Naive thymus-derived CD8-positive, alpha-beta T cell (primary cell): ENCODE measurements at regions not wholly inside any gene's neighbourhood (a gene's known extent, or its start where the extent isn't known, plus 50 kb on each side); places are given as distances from the start of the nearest gene placed in this dataset.

Experiments
- ATAC-seq, 2 donors: fragments of 150-1000 bp; cut with Tn5 transposase in 1 of 2; sonication (Bioruptor Pico), chemical (Tn5 transposase) in 1 of 2; 1 replicate in 1 of 2; 2 replicates in 1 of 2; pipeline ENCODE4 v1.10.0; 2021; ENCODE audit warnings: mild to moderate bottlenecking in 2 of 2, moderate library complexity in 2 of 2
- POLR2A ChIA-PET: fragments of 350-600 bp; sonication (Branson Sonifier 250); formaldehyde crosslinking; loops from one replicate; lab custom pipeline; 2021; ENCODE audit warnings: antibody characterized with exemption; lab: Charles Lee
- DNase-seq, 10 donors: peaks; one replicate each; pipeline versions ENCODE4 v3.0.0 to v3.0.0-alpha.2; 2020 to 2022
- H3K27ac Mint-ChIP-seq, 10 donors: one replicate each; pipeline ENCODE4 v1.8.0; 2020 to 2022; ENCODE audit warnings: mild to moderate bottlenecking in 10 of 10, mixed read lengths in 10 of 10, moderate library complexity in 4 of 10, inconsistent platforms in 1 of 10
- H3K27me3 Mint-ChIP-seq, 5 donors: one replicate each; pipeline ENCODE4 v1.8.0; 2021 to 2022; ENCODE audit warnings: mixed read lengths in 5 of 5
- H3K36me3 Mint-ChIP-seq, 3 donors: one replicate each; pipeline ENCODE4 v1.8.0; 2020 to 2022; ENCODE audit warnings: mixed read lengths in 3 of 3, mild to moderate bottlenecking in 2 of 3, inconsistent platforms in 1 of 3
- H3K4me1 Mint-ChIP-seq, 4 donors: one replicate each; pipeline ENCODE4 v1.8.0; 2021 to 2022; ENCODE audit warnings: mixed read lengths in 4 of 4
- H3K4me3 Mint-ChIP-seq, 10 donors: one replicate each; pipeline ENCODE4 v1.8.0; 2020 to 2022; ENCODE audit warnings: mild to moderate bottlenecking in 10 of 10, mixed read lengths in 10 of 10, moderate library complexity in 6 of 10, inconsistent platforms in 1 of 10
- H3K9me3 Mint-ChIP-seq, 9 donors: one replicate each; pipeline ENCODE4 v1.8.0; 2020 to 2022; ENCODE audit warnings: mixed read lengths in 9 of 9, mild to moderate bottlenecking in 3 of 9, inconsistent platforms in 1 of 9, moderate library complexity in 1 of 9

GRCh38 chr13:64314331-64314730, 2898.7 kb upstream of the PCDH20 start:
- Mint-ChIP-seq H3K4me3 (no peak overlapping the region), H3K4me1 (no peaks in the 10 kb centered on the region), H3K27me3 (no peaks in the 10 kb centered on the region), H3K36me3 (no peaks in the 10 kb centered on the region), H3K27ac (no peak overlapping the region), H3K9me3 (peaks cover 3 to 13% (median 7%) of the 10 kb centered on the region in 9 donors)
- ATAC-seq (no peak), DNase-seq (no peak)
- POLR2A ChIA-PET = no interaction called here

GRCh38 chr13:64311948-64312347, 2896.3 kb upstream of the PCDH20 start:
- POLR2A ChIA-PET = no interaction called here
- DNase-seq = no peak
- Mint-ChIP-seq H3K4me1 (no peaks in the 10 kb centered on the region), H3K27ac (no peak overlapping the region), H3K9me3 (peaks cover 0 to 20% (median 12%) of the 10 kb centered on the region in 9 donors), H3K27me3 (no peaks in the 10 kb centered on the region), H3K36me3 (no peaks in the 10 kb centered on the region), H3K4me3 (no peak overlapping the region)
- ATAC-seq = no peak

- POLR2A ChIA-PET = no interaction called here
Observed at GRCh38 chr13:64311112-64311511, 2895.5 kb upstream of the PCDH20 start.

GRCh38 chr13:64305246-64305645, 2889.6 kb upstream of the PCDH20 start:
- peaks cover 0 to 10% (median 5%) of the 10 kb centered on the region in 9 donors for H3K9me3 Mint-ChIP-seq
- H3K27me3 Mint-ChIP-seq = no peaks in the 10 kb centered on the region
- H3K4me1 Mint-ChIP-seq = no peaks in the 10 kb centered on the region
- no peak for ATAC-seq
- H3K4me3 Mint-ChIP-seq = no peak overlapping the region
- H3K27ac Mint-ChIP-seq = no peak overlapping the region
- H3K36me3 Mint-ChIP-seq = no peaks in the 10 kb centered on the region
- POLR2A ChIA-PET = no interaction called here
- no peak for DNase-seq

More at GRCh38 chr13:64311112-64311511, 2895.5 kb upstream of the PCDH20 start:
- Mint-ChIP-seq H3K36me3 (no peaks in the 10 kb centered on the region), H3K9me3 (peaks cover 0 to 20% (median 9%) of the 10 kb centered on the region in 9 donors), H3K27me3 (no peaks in the 10 kb centered on the region), H3K27ac (no peak overlapping the region), H3K4me3 (no peak overlapping the region), H3K4me1 (no peaks in the 10 kb centered on the region)
- ATAC-seq = no peak
- DNase-seq = no peak

- Mint-ChIP-seq H3K9me3 (peaks cover 1 to 20% (median 5%) of the 10 kb centered on the region in 9 donors), H3K36me3 (no peaks in the 10 kb centered on the region), H3K4me1 (no peaks in the 10 kb centered on the region), H3K27me3 (no peaks in the 10 kb centered on the region), H3K27ac (no peak overlapping the region), H3K4me3 (no peak overlapping the region)
- no peak for DNase-seq
- ATAC-seq = no peak
- POLR2A ChIA-PET = no interaction called here
Observed at GRCh38 chr13:64300239-64300638, 2884.6 kb upstream of the PCDH20 start.

GRCh38 chr13:64293923-64294322, 2878.3 kb upstream of the PCDH20 start:
- POLR2A ChIA-PET = no interaction called here

GRCh38 chr13:64289702-64290101, 2874.1 kb upstream of the PCDH20 start:
- no peaks in the 10 kb centered on the region for H3K4me1 Mint-ChIP-seq
- no peak for DNase-seq
- no peaks in the 10 kb centered on the region for H3K27me3 Mint-ChIP-seq
- no peaks in the 10 kb centered on the region for H3K36me3 Mint-ChIP-seq
- H3K9me3 Mint-ChIP-seq = peaks cover 2 to 57% (median 13%) of the 10 kb centered on the region in 9 donors
- no peak for ATAC-seq
- H3K4me3 Mint-ChIP-seq = no peak overlapping the region
- no peak overlapping the region for H3K27ac Mint-ChIP-seq
- POLR2A ChIA-PET = no interaction called here

More at GRCh38 chr13:64293923-64294322, 2878.3 kb upstream of the PCDH20 start:
- no peaks in the 10 kb centered on the region for H3K27me3 Mint-ChIP-seq
- no peak overlapping the region for H3K27ac Mint-ChIP-seq
- no peak for ATAC-seq
- no peak for DNase-seq
- no peak overlapping the region for H3K4me3 Mint-ChIP-seq
- no peaks in the 10 kb centered on the region for H3K4me1 Mint-ChIP-seq
- H3K36me3 Mint-ChIP-seq = no peaks in the 10 kb centered on the region
- peaks cover 0 to 44% (median 11%) of the 10 kb centered on the region in 9 donors for H3K9me3 Mint-ChIP-seq

- no peaks in the 10 kb centered on the region for H3K27me3 Mint-ChIP-seq
- no peak overlapping the region for H3K27ac Mint-ChIP-seq
- no peak overlapping the region for H3K4me3 Mint-ChIP-seq
- H3K36me3 Mint-ChIP-seq = no peaks in the 10 kb centered on the region
- H3K4me1 Mint-ChIP-seq = no peaks in the 10 kb centered on the region
- ATAC-seq (no peak), DNase-seq (no peak)
- POLR2A ChIA-PET = no interaction called here
- peaks cover 0 to 22% (median 11%) of the 10 kb centered on the region in 9 donors for H3K9me3 Mint-ChIP-seq
Observed at GRCh38 chr13:64283926-64284325, 2868.3 kb upstream of the PCDH20 start.

GRCh38 chr13:64278493-64278892, 2862.8 kb upstream of the PCDH20 start:
- POLR2A ChIA-PET = no interaction called here
- Mint-ChIP-seq H3K36me3 (no peaks in the 10 kb centered on the region), H3K27ac (no peak overlapping the region), H3K4me1 (peaks cover 0 to 2% (median 0%) of the 10 kb centered on the region in 4 donors), H3K9me3 (peaks cover 0 to 9% (median 2%) of the 10 kb centered on the region in 9 donors), H3K4me3 (no peak overlapping the region), H3K27me3 (no peaks in the 10 kb centered on the region)
- ATAC-seq (no peak), DNase-seq (no peak)

- Mint-ChIP-seq H3K4me1 (peaks cover 0 to 2% (median 0%) of the 10 kb centered on the region in 4 donors), H3K9me3 (peaks cover 0 to 8% (median 2%) of the 10 kb centered on the region in 9 donors), H3K36me3 (no peaks in the 10 kb centered on the region), H3K27ac (no peak overlapping the region), H3K4me3 (no peak overlapping the region), H3K27me3 (no peaks in the 10 kb centered on the region)
- POLR2A ChIA-PET = no interaction called here
- ATAC-seq (no peak), DNase-seq (no peak)
Observed at GRCh38 chr13:64277097-64277496, 2861.4 kb upstream of the PCDH20 start.

GRCh38 chr13:64276232-64276631, 2860.6 kb upstream of the PCDH20 start:
- no peak for ATAC-seq
- H3K4me1 Mint-ChIP-seq = peaks cover 0 to 2% (median 0%) of the 10 kb centered on the region in 4 donors
- H3K9me3 Mint-ChIP-seq = peaks cover 0 to 8% (median 2%) of the 10 kb centered on the region in 9 donors
- POLR2A ChIA-PET = no interaction called here
- no peak for DNase-seq
- H3K27ac Mint-ChIP-seq = no peak overlapping the region
- no peaks in the 10 kb centered on the region for H3K36me3 Mint-ChIP-seq
- H3K27me3 Mint-ChIP-seq = no peaks in the 10 kb centered on the region
- H3K4me3 Mint-ChIP-seq = no peak overlapping the region

GRCh38 chr13:64274481-64275217, 2859.0 kb upstream of the PCDH20 start:
- Mint-ChIP-seq H3K27me3 (no peaks in the 10 kb centered on the region), H3K36me3 (no peaks in the 10 kb centered on the region), H3K27ac (no peak overlapping the region), H3K4me1 (peaks cover 0 to 2% (median 0%) of the 10 kb centered on the region in 4 donors), H3K9me3 (peaks cover 0 to 6% (median 3%) of the 10 kb centered on the region in 9 donors), H3K4me3 (no peak overlapping the region)
- POLR2A ChIA-PET = no interaction called here
- ATAC-seq (no peak), DNase-seq (no peak)

GRCh38 chr13:64273780-64274179, 2858.1 kb upstream of the PCDH20 start:
- no peak overlapping the region for H3K4me3 Mint-ChIP-seq
- no peaks in the 10 kb centered on the region for H3K27me3 Mint-ChIP-seq
- H3K9me3 Mint-ChIP-seq = peaks cover 0 to 10% (median 6%) of the 10 kb centered on the region in 9 donors
- peaks cover 0 to 2% (median 0%) of the 10 kb centered on the region in 4 donors for H3K4me1 Mint-ChIP-seq
- POLR2A ChIA-PET = no interaction called here
- ATAC-seq (no peak), DNase-seq (no peak)
- no peaks in the 10 kb centered on the region for H3K36me3 Mint-ChIP-seq
- H3K27ac Mint-ChIP-seq = no peak overlapping the region

- Mint-ChIP-seq H3K4me1 (peaks cover 0 to 2% (median 0%) of the 10 kb centered on the region in 4 donors), H3K4me3 (no peak overlapping the region), H3K9me3 (peaks cover under 1 to 11% (median 6%) of the 10 kb centered on the region in 9 donors), H3K27me3 (no peaks in the 10 kb centered on the region), H3K27ac (no peak overlapping the region), H3K36me3 (no peaks in the 10 kb centered on the region)
- ATAC-seq = no peak
- POLR2A ChIA-PET = no interaction called here
- DNase-seq = no peak
Observed at GRCh38 chr13:64272681-64273080, 2857.0 kb upstream of the PCDH20 start.
